ENCODE measurements at regions not wholly inside any gene's neighbourhood (a gene's known extent, or its start where the extent isn't known, plus 50 kb on each side); places are given as distances from the start of the nearest gene placed in this dataset.

GRCh38 chr11:80771017-80771416 lies 1330.2 kb upstream of the TENM4 start:
- H3K4me2 ChIP-seq (ENCODE audit: insufficient read depth, low read length): no peak overlapping the region
- no peak for TF ChIP-seq FOS (IDR thresholded peaks at IDR 0.05; ENCODE audit: borderline replicate concordance, insufficient read depth, low read length)
- no peak for TF ChIP-seq JUN (IDR thresholded peaks at IDR 0.05; ENCODE audit: borderline replicate concordance, insufficient read depth, insufficient read length, low read depth)
- no peak for TF ChIP-seq EZH2 (IDR thresholded peaks at IDR 0.05; ENCODE audit: borderline replicate concordance, low read depth, low read length, severe bottlenecking)
- TF ChIP-seq GATA2 (IDR thresholded peaks at IDR 0.05; ENCODE audit: insufficient read depth, insufficient read length, low read depth, low read length): no peak
- TF ChIP-seq POLR2AphosphoS5 (IDR thresholded peaks at IDR 0.05; ENCODE audit: insufficient read depth, low read depth, low read length): no peak
- no peak for TF ChIP-seq MYC (IDR thresholded peaks at IDR 0.05; ENCODE audit: low read depth, low read length)
- TF ChIP-seq MAX (IDR thresholded peaks at IDR 0.05; ENCODE audit: insufficient read depth, insufficient read length): no peak
- TF ChIP-seq, protein P1, sequence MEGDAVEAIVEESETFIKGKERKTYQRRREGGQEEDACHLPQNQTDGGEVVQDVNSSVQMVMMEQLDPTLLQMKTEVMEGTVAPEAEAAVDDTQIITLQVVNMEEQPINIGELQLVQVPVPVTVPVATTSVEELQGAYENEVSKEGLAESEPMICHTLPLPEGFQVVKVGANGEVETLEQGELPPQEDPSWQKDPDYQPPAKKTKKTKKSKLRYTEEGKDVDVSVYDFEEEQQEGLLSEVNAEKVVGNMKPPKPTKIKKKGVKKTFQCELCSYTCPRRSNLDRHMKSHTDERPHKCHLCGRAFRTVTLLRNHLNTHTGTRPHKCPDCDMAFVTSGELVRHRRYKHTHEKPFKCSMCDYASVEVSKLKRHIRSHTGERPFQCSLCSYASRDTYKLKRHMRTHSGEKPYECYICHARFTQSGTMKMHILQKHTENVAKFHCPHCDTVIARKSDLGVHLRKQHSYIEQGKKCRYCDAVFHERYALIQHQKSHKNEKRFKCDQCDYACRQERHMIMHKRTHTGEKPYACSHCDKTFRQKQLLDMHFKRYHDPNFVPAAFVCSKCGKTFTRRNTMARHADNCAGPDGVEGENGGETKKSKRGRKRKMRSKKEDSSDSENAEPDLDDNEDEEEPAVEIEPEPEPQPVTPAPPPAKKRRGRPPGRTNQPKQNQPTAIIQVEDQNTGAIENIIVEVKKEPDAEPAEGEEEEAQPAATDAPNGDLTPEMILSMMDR (IDR thresholded peaks at IDR 0.05; ENCODE audit: extremely low read depth in 1 of 2, insufficient read depth in 1 of 2, low read depth in 1 of 2, low read length in 2 of 2): no peak
- no peak for TF ChIP-seq POLR2A (IDR thresholded peaks at IDR 0.05; ENCODE audit: low read depth, low read length)
- no peaks in the 10 kb centered on the region for H3K79me2 ChIP-seq (ENCODE audit: control insufficient read depth, insufficient read depth, low read length)
- DNase-seq (ENCODE audit: low read depth, low spot score) (no peak), FAIRE-seq (no peak)
- intact Hi-C loops (cut with micrococcal nuclease) (no loop called here), dilution Hi-C loops (cut with MboI; ENCODE audit: extremely low pct_ligation_motif_present, low sequenced_read_pairs) (no loop called here)
- H3K9me3 ChIP-seq (replicated peaks; ENCODE audit: control insufficient read depth, insufficient read depth, low read length): no peaks in the 10 kb centered on the region
- H3K27me3 ChIP-seq (ENCODE audit: control insufficient read depth in 2 of 2, insufficient read depth in 2 of 2, low read length in 2 of 2): no peaks in the 10 kb centered on the region
- no peaks in the 10 kb centered on the region for H3K4me1 ChIP-seq (ENCODE audit: control insufficient read depth, extremely low read depth, insufficient read depth, low read length)
- no peak overlapping the region for H2AFZ ChIP-seq (ENCODE audit: low read depth, low read length)
- no peak overlapping the region for H3K27ac ChIP-seq (ENCODE audit: insufficient read depth, low read depth, low read length)
- no peak overlapping the region for H3K9ac ChIP-seq (replicated peaks; ENCODE audit: extremely low read depth, insufficient read depth, low read length)
- H4K20me1 ChIP-seq (replicated peaks; ENCODE audit: control insufficient read depth, extremely low read depth, insufficient read depth, low read length): no peaks in the 10 kb centered on the region
- no peak overlapping the region for H3K4me3 ChIP-seq (replicated peaks in 1 of 3; ENCODE audit: insufficient read depth in 1 of 3, low read depth in 1 of 3, low read length in 3 of 3)
- POLR2A ChIA-PET: no interaction called here
- no peaks in the 10 kb centered on the region for H3K36me3 ChIP-seq (ENCODE audit: control insufficient read depth in 2 of 2, extremely low read depth in 1 of 2, insufficient read depth in 2 of 2, low read length in 2 of 2)
- H3K9me1 ChIP-seq (replicated peaks; ENCODE audit: control insufficient read depth, extremely low read depth, insufficient read depth, low read length): no peaks in the 10 kb centered on the region
- no TSS peak for BruUV-seq (replicated peaks)
- CTCF ChIA-PET: no interaction called here
